Stomach (tissue), 8 donors: ENCODE measurements at regions not wholly inside any gene's neighbourhood (a gene's known extent, or its start where the extent isn't known, plus 50 kb on each side); places are given as distances from the start of the nearest gene placed in this dataset.
"Not testable (repeated sequence)": the region's sequence is repeated elsewhere in the genome, so short reads cannot be mapped to it uniquely, and the experiment has no call there.

Experiments used
- DNase-seq, 2 donors: peaks; one replicate each; pipeline versions ENCODE4 v3.0.0 to v3.0.0-alpha.2; 2013 to 2019
- H3K27ac ChIP-seq, 5 donors: fragments of 200-600 bp in 4 of 5; sonication (generic) in 4 of 5; one replicate each; pipeline ENCODE4 v1.5.1; 2013 to 2019; ENCODE audit warnings: mild to moderate bottlenecking in 1 of 5, moderate library complexity in 1 of 5
- H3K27me3 ChIP-seq, 3 donors: fragments of 200-600 bp; sonication (generic); one replicate each; pipeline ENCODE4 v1.5.1; 2017 to 2019; ENCODE audit warnings: mixed run types in 1 of 3
- H3K36me3 ChIP-seq, 4 donors: fragments of 200-600 bp; sonication (generic); 1 replicate in 3 of 4; 2 replicates in 1 of 4; pipeline ENCODE4 v1.5.1; 2016 to 2019
- H3K4me1 ChIP-seq, 4 donors: fragments of 200-600 bp; sonication (generic); one replicate each; pipeline ENCODE4 v1.5.1; 2016 to 2019
- H3K4me3 ChIP-seq, 4 donors: fragments of 200-600 bp; sonication (generic) in 3 of 4; one replicate each; pipeline ENCODE4 v1.5.1; 2016 to 2019; ENCODE audit warnings: mild to moderate bottlenecking in 1 of 4
- H3K9me3 ChIP-seq, 4 donors: fragments of 200-600 bp; sonication (generic); one replicate each; pipeline ENCODE4 v1.5.1; 2016 to 2019
- CTCF ChIP-seq, 7 experiments: fragments of 450-650 bp in 4 of 7; fragments of 200-600 bp in 3 of 7; sonication (generic) in 3 of 7; IDR thresholded peaks; one replicate each; pipeline ENCODE4 v1.5.1; 2016 to 2019; ENCODE audit warnings: antibody characterized with exemption in 7 of 7, control low read depth in 2 of 7, mild to moderate bottlenecking in 1 of 7
- EP300 ChIP-seq: sonication (generic); formaldehyde crosslinking; IDR thresholded peaks from one replicate; pipeline ENCODE4 v1.6.1; 2017; ENCODE audit warnings: antibody characterized with exemption
- POLR2A ChIP-seq, 4 donors: fragments of 450-650 bp; IDR thresholded peaks; one replicate each; pipeline ENCODE4 v1.6.1; 2016; ENCODE audit warnings: antibody characterized with exemption in 4 of 4, control low read depth in 2 of 4, mild to moderate bottlenecking in 1 of 4, moderate library complexity in 1 of 4
- POLR2AphosphoS5 ChIP-seq, 3 donors: sonication (generic); formaldehyde crosslinking; IDR thresholded peaks; one replicate each; pipeline ENCODE4 v1.6.1; 2016; ENCODE audit warnings: antibody characterized with exemption in 3 of 3
- WGBS, 5 donors: extraction: QIAGEN DNeasy Blood & Tissue Kit in 3 of 5; methylation state at CpG; one replicate each; pipeline versions ENCODE4 v1.1.5 to v1.1.7; 2013 to 2018; 5-methylcytosine and 5-hydroxymethylcytosine counted together
- intact Hi-C: fragments of 100-400 bp; cut with DNase I; formaldehyde crosslinking; loops from one replicate; pipeline ENCODE4 v1.15.1; 2023; ENCODE audit warnings: low total_unique reads
- donor health status: healthy with polysubstance abuse.
- donor health status: Bipolar disorder and iron deficiency.
- donor health status: healthy.

DNA sequence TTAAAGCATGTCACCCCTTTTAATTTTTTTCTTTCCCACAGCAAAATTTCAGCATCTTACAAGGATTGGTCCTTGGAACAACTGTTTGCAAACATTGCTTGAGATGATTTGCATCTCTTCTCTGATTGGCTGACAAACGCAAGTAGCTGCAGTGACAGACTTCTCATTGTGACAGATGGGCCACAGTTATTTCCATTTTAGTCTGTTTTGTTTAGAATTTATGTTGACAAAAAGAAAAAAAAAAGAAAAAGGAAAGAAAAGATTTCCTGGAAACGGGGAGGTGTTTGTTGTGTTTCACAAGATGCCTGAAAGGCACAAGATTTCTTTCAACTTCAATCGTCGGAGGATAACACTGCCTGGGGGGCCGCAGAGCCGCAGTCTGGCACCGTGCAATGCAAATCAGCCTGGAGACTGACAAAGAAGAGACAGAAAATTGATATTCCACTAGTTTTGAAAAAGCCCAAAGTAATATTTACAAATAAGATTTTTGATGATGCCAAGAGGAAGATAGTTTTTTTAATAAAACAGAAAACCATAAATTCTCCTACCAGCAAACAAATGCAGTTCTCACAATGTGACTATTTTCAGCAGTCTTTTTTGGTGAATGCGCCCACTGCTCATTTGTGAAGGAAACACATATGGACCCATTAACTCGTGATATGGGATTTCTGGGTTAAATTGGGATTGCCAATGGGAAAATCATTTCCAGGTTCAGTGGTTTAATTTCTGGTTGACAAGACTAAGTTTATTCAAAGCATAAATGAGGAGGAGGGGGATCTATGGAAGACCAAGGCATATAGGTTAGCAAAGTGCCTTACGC lies 296.2 kb upstream of the SMIM21 start:
- H3K27ac ChIP-seq = no peak overlapping the region
- TF ChIP-seq CTCF (IDR thresholded peaks at IDR 0.05) (no peak), EP300 (no peak), POLR2AphosphoS5 (IDR thresholded peaks at IDR 0.05) (no peak), POLR2A (IDR thresholded peaks at IDR 0.05) (no peak)
- H3K4me3 ChIP-seq = no peak overlapping the region
- H3K36me3 ChIP-seq = no peaks in the 10 kb centered on the region
- intact Hi-C loops = no loop called here
- no peak for DNase-seq
- peaks cover 0 to 8% (median 5%) of the 10 kb centered on the region in 4 donors for H3K9me3 ChIP-seq
- 70 to 78% (median 74%) methylated on average over 10 of the region's 10 CpGs for WGBS, 5 donors
- no peaks in the 10 kb centered on the region for H3K4me1 ChIP-seq
- H3K27me3 ChIP-seq = peaks cover 0 to 4% (median 0%) of the 10 kb centered on the region in 3 donors

- DNase-seq = no peak
- Histone ChIP-seq H3K27ac (no peak overlapping the region), H3K4me3 (no peak overlapping the region), H3K9me3 (peaks cover 0 to 5% (median 5%) of the 10 kb centered on the region in 4 donors), H3K36me3 (no peaks in the 10 kb centered on the region), H3K4me1 (no peaks in the 10 kb centered on the region), H3K27me3 (no peaks in the 10 kb centered on the region)
- intact Hi-C loops = no loop called here
- WGBS, 5 donors = 49 to 79% (median 66%) methylated on average over 3 of the region's 3 CpGs
- TF ChIP-seq CTCF (IDR thresholded peaks at IDR 0.05) (no peak), POLR2A (IDR thresholded peaks at IDR 0.05) (no peak), EP300 (no peak), POLR2AphosphoS5 (IDR thresholded peaks at IDR 0.05) (no peak)
These were observed 287.3 kb upstream of the SMIM21 start for GRCh38 chr18:75714766-75715165.

DNA sequence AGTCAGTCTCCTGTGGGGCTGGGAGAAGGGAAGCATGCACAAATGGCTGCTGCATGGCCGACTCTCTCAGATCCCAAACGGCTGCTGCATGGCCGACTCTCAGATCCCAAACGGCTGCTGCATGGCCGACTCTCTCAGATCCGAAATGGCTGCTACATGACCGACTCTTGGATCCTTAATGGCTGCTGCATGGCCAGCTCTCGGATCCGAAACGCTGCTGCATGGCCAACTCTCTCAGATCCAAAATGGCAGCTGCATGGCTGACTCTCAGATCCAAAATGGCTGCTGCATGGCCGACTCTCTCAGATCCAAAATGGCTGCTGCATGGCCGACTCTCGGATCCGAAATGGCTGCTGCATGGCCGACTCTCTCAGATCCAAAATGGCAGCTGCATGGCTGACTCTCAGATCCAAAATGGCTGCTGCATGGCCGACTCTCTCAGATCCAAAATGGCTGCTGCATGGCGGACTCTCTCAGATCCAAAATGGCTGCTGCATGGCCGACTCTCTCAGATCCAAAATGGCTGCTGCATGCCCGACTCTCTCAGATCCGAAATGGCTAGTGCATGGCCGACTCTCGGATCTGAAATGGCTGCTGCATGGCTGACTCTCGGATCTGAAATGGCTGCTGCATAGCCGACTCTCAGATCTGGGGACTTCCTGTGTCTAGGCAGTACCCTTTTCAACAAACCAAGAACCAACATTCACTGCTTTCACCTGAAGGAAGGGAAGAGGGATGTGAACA lies 284.8 kb upstream of the SMIM21 start:
- H3K36me3 ChIP-seq, H3K27me3 ChIP-seq, intact Hi-C loops, H3K9me3 ChIP-seq, H3K4me3 ChIP-seq, H3K4me1 ChIP-seq, H3K27ac ChIP-seq, DNase-seq: not testable (repeated sequence)
- WGBS, 5 donors = 91 to 94% (median 92%) methylated on average over 23 to 24 of the region's 24 CpGs

DNA sequence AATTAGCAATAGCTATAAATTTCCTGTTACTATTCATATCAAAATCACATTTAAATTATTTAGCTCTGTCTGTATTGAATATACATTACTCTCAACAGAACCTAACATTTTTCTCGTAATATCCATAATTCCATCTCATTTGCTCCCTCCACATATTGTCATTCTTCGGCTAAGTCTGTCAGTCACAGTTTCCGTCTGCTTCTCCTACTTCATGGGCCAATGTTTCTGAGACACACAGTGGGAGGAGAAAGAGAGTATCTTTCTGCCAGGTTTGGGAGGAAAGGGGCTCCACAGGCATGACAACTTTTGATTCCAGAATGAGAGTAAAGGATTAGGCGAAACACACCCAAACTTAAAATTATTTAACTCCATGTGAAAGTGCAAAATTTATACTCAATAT lies 273.1 kb upstream of the SMIM21 start:
- no peak overlapping the region for H3K4me3 ChIP-seq
- H3K27ac ChIP-seq = no peak overlapping the region
- DNase-seq = no peak

DNA sequence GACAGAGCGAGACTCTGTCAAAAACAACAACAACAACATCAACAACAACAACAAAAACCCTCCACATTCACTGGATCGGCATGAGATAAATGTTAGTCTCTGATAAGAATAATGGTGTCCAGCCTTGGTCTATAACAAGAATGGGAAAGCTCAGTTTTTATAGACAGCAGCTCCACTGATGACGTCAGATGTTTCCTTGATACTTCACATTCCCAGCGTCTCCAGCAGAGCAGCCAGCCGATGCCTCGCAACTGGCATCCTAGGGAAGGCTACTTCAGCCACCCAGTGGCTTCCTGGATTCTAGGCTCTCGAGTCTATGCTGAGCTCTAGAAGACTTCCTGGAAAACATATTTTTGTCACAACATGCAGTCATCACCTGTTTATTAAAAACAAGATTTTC lies 271.4 kb upstream of the SMIM21 start:
- no peak for DNase-seq
- intact Hi-C loops = no loop called here
- H3K4me1 ChIP-seq = no peaks in the 10 kb centered on the region
- H3K4me3 ChIP-seq = no peak overlapping the region
- H3K36me3 ChIP-seq = no peaks in the 10 kb centered on the region
- no peaks in the 10 kb centered on the region for H3K27me3 ChIP-seq
- TF ChIP-seq POLR2A (IDR thresholded peaks at IDR 0.05) (no peak), CTCF (IDR thresholded peaks at IDR 0.05) (no peak), EP300 (no peak), POLR2AphosphoS5 (IDR thresholded peaks at IDR 0.05) (no peak)
- peaks cover 0 to 14% (median 5%) of the 10 kb centered on the region in 4 donors for H3K9me3 ChIP-seq
- no peak overlapping the region for H3K27ac ChIP-seq
- 86 to 92% (median 87%) methylated on average over 7 of the region's 7 CpGs for WGBS, 5 donors

More for the DNA sequence above, 273.1 kb upstream of the SMIM21 start:
- H3K9me3 ChIP-seq = peaks cover 0 to 14% (median 5%) of the 10 kb centered on the region in 4 donors
- WGBS, 5 donors = 90 to 96% (median 93%) methylated on average over 4 of the region's 4 CpGs
- H3K4me1 ChIP-seq = no peaks in the 10 kb centered on the region
- intact Hi-C loops = no loop called here
- no peaks in the 10 kb centered on the region for H3K36me3 ChIP-seq
- TF ChIP-seq EP300 = no peak
- TF ChIP-seq POLR2AphosphoS5 (IDR thresholded peaks at IDR 0.05) = no peak
- H3K27me3 ChIP-seq = no peaks in the 10 kb centered on the region
